ENCODE measurements at regions not wholly inside any gene's neighbourhood (a gene's known extent, or its start where the extent isn't known, plus 50 kb on each side); places are given as distances from the start of the nearest gene placed in this dataset.

DNA sequence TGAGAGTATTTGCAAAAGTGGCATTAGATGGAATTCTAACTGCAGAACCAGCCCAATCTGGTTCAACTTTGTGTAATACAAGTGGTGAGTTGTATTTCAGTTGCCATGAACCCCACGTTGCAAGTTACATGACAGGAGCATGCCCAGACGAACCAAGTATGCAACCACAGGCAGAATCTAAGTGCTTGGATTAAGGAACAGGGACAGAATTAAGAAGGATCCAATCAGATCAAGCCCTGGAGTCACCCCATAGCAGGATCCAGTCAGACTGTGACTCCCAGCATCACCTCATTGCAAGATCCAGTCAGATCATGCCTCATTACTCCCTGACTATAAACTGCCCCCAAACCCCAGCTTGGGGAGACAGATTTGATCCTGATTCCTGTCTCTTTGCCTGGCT, 388.7 kb upstream of the NRP1 start:
- no peak for TF ChIP-seq CTCF (IDR thresholded peaks at IDR 0.05; ENCODE audit: control insufficient read depth, insufficient read depth, low read depth, low read length, missing control alignments)
- no peak for DNase-seq (ENCODE audit: low read depth)
- H3K4me3 ChIP-seq (ENCODE audit: control insufficient read depth, low read depth, low read length), result no peak overlapping the region

GRCh38 chr10:33722067-33722466, 387.6 kb upstream of the NRP1 start:
- no peak for TF ChIP-seq CTCF (IDR thresholded peaks at IDR 0.05; ENCODE audit: control insufficient read depth, insufficient read depth, low read depth, low read length, missing control alignments)
- H3K4me3 ChIP-seq (ENCODE audit: control insufficient read depth, low read depth, low read length), result no peak overlapping the region
- no peak for DNase-seq (ENCODE audit: low read depth)

DNA sequence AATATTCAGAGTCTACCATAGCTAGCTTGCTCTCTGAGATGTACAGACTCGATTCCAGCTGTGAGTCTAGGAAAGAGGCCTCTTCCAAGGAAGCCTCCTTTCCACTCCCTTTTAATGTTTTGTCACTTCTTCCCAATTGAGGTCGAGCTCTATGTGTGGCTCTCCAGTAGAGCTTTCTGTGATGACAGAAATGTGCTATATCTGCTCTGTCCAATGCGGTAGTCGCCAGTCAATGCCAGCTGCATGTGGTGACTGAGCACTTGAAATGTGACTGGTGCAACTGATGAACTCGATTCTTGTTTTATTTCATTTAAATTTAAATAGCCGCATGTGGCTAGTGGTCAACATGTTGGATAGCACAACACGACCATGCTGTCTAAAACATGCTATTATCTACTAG, 387.0 kb upstream of the NRP1 start:
- no peak overlapping the region for H3K4me3 ChIP-seq (ENCODE audit: control insufficient read depth, low read depth, low read length)
- TF ChIP-seq CTCF (IDR thresholded peaks at IDR 0.05; ENCODE audit: control insufficient read depth, insufficient read depth, low read depth, low read length, missing control alignments), result no peak
- DNase-seq (ENCODE audit: low read depth), result no peak

DNA sequence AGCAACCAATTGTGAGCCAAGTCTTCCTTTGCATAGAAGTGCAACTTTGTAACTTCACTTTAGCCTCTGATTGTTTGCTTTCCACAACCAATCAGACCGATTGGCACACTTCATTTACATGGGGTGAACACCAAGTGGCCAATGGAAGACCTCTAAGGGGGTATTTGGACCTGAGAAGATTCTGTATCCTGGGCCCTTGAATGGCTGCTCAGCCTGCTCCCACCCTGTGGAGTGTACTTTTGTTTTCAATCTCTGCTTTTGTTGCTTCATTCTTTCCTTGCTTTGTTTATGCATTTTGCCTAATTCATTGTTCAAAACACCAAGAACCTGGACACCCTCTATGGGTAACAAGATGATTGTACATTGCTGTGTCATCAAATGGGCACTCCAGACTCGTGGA, 385.7 kb upstream of the NRP1 start:
- H3K4me3 ChIP-seq (ENCODE audit: control insufficient read depth, low read depth, low read length), result no peak overlapping the region
- DNase-seq (ENCODE audit: low read depth), result no peak
- TF ChIP-seq CTCF (IDR thresholded peaks at IDR 0.05; ENCODE audit: control insufficient read depth, insufficient read depth, low read depth, low read length, missing control alignments), result no peak

- no peak overlapping the region for H3K4me3 ChIP-seq (ENCODE audit: control insufficient read depth, low read depth, low read length)
- no peak for TF ChIP-seq CTCF (IDR thresholded peaks at IDR 0.05; ENCODE audit: control insufficient read depth, insufficient read depth, low read depth, low read length, missing control alignments)
- no peak for DNase-seq (ENCODE audit: low read depth)
Measured at GRCh38 chr10:33719005-33719703, 384.7 kb upstream of the NRP1 start.

DNA sequence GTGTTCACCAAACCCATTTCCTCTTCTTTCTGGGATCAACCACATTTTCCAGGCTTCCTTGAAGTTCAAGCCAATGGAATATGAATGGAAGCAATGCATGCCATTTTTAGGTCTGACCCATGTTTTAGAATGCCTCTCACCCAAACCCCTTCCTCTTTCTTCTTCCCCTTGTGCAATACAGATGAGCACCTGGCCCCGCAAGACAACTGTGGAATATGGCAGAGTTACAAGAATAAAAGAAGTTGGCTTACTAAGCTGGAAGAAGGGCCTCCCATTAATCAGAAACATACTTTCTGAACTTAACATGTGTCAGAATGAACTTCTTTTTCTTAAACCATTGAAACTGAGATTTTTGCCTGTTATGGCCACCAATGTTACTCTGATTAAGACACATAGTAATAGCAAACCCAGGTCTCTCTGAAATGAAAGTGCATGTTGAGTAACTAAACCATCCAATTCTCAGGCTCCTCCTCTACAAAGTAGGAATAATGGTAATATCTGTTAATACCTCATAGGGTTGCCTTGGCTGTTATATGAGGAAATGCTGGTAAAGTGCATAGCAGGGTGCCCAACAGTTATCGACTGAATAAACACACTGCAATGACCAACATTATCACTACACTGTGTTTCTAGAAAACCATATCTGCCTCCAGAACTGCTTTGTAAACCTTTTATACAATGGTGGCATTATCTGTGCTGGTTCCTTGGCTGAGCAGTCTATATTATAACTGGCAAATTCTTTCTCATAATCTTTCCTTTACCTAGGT, 382.2 kb upstream of the NRP1 start:
- TF ChIP-seq CTCF (IDR thresholded peaks at IDR 0.05; ENCODE audit: control insufficient read depth, insufficient read depth, low read depth, low read length, missing control alignments), result no peak
- H3K4me3 ChIP-seq (ENCODE audit: control insufficient read depth, low read depth, low read length), result no peak overlapping the region
- DNase-seq (ENCODE audit: low read depth), result no peak

Measured in AG09309 (cell line).